ENCODE measurements at regions not wholly inside any gene's neighbourhood (a gene's known extent, or its start where the extent isn't known, plus 50 kb on each side); places are given as distances from the start of the nearest gene placed in this dataset.

GRCh38 chr21:27083144-27083543 lies 116.3 kb upstream of the ADAMTS5 start:
- DNase-seq = no peak
- H3K36me3 ChIP-seq (replicated peaks) = no peaks in the 10 kb centered on the region
- in situ Hi-C loops (cut with HindIII; ENCODE audit: low pct_ligation_motif_present, low sequenced_read_pairs) = no loop called here
- TF ChIP-seq CTCF (IDR thresholded peaks at IDR 0.05; ENCODE audit: low read depth, low read length, missing control alignments) = no peak
- H3K27me3 ChIP-seq (replicated peaks) = no peaks in the 10 kb centered on the region
- H3K4me3 ChIP-seq (ENCODE audit: low read depth, low read length) = no peak overlapping the region
- no peak overlapping the region for H3K27ac ChIP-seq

DNA sequence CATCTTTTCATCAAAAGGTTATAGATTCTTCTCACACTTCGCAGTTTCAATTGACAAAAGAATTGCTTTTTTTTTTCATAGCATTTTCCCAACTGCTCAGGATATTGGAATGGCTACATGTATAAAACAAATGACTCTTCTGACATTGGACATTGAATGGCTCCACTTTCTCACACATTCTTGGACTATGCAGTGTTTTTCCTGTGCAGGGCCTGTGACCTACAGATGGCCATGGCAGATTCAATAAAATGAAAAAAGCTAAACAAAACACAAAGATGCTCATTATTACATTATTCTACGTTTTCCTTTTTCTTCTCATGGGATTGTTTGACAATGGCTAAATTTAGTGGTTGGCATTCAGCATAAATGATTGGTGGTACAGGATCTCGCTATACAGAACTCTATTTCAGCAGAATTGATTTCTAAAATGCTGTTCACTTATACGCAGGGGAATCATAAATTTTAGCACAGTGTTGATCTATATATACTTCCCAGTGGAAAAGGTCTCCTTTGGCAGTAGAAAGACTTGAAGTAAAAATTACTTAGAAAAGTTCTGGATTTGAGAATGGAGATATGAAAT lies 115.6 kb upstream of the ADAMTS5 start:
- no peaks in the 10 kb centered on the region for H3K36me3 ChIP-seq (replicated peaks)
- no peak for TF ChIP-seq CTCF (IDR thresholded peaks at IDR 0.05; ENCODE audit: low read depth, low read length, missing control alignments)
- in situ Hi-C loops (cut with HindIII; ENCODE audit: low pct_ligation_motif_present, low sequenced_read_pairs) = no loop called here
- no peak for DNase-seq
- no peak overlapping the region for H3K4me3 ChIP-seq (ENCODE audit: low read depth, low read length)
- no peaks in the 10 kb centered on the region for H3K27me3 ChIP-seq (replicated peaks)
- H3K27ac ChIP-seq = no peak overlapping the region

- DNase-seq = no peak
- no peak overlapping the region for H3K4me3 ChIP-seq (ENCODE audit: low read depth, low read length)
- TF ChIP-seq CTCF (IDR thresholded peaks at IDR 0.05; ENCODE audit: low read depth, low read length, missing control alignments) = no peak
- H3K27me3 ChIP-seq (replicated peaks) = no peaks in the 10 kb centered on the region
- in situ Hi-C loops (cut with HindIII; ENCODE audit: low pct_ligation_motif_present, low sequenced_read_pairs) = no loop called here
- H3K36me3 ChIP-seq (replicated peaks) = no peaks in the 10 kb centered on the region
- no peak overlapping the region for H3K27ac ChIP-seq
Observed at GRCh38 chr21:27079636-27080240, 112.8 kb upstream of the ADAMTS5 start.

DNA sequence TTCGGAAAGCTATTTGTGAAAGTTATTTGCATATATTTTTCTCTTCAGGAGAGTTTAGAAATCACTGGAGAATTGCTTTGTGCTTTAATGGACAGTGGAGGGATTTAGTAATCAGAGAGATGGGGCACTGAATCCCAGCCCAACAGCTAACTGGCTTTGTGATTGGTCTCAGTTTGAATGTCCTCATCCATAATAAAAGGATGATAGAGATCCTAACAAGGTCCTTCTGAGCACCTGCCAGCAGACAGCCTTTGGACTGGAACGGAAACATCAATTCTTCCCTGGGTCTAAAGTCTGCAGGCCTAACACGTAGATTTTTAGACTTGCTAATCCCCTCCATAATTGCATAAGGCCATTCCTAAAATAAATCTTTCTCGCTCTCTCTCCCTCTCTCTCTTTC lies 112.0 kb upstream of the ADAMTS5 start:
- no peaks in the 10 kb centered on the region for H3K36me3 ChIP-seq (replicated peaks)
- TF ChIP-seq CTCF (IDR thresholded peaks at IDR 0.05; ENCODE audit: low read depth, low read length, missing control alignments) = no peak
- no peaks in the 10 kb centered on the region for H3K27me3 ChIP-seq (replicated peaks)
- in situ Hi-C loops (cut with HindIII; ENCODE audit: low pct_ligation_motif_present, low sequenced_read_pairs) = no loop called here
- H3K27ac ChIP-seq = no peak overlapping the region
- H3K4me3 ChIP-seq (ENCODE audit: low read depth, low read length) = no peak overlapping the region
- no peak for DNase-seq

DNA sequence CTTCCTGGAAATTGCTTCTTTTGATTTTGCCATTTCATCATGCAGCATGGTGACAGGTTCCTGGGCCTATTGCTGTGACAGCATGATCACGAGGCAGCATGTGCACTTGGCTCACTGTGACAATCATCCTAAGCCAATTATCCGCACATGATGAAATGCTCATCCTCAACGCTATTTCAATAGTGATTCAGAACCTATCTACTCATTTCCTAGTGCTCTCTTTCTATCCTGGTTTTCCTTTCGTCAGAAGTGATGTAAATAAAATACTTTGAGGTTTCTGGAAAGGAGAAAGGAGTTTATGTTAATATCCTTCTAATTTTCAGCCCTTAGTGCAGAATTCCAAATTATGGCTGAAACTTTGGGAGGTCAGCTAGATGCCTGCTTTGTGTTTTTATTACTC lies 110.6 kb upstream of the ADAMTS5 start:
- DNase-seq = no peak
- no peak for TF ChIP-seq CTCF (IDR thresholded peaks at IDR 0.05; ENCODE audit: low read depth, low read length, missing control alignments)
- H3K27ac ChIP-seq = no peak overlapping the region
- in situ Hi-C loops (cut with HindIII; ENCODE audit: low pct_ligation_motif_present, low sequenced_read_pairs) = no loop called here
- H3K27me3 ChIP-seq (replicated peaks) = no peaks in the 10 kb centered on the region
- no peak overlapping the region for H3K4me3 ChIP-seq (ENCODE audit: low read depth, low read length)
- H3K36me3 ChIP-seq (replicated peaks) = no peaks in the 10 kb centered on the region

GRCh38 chr21:27076025-27076424 lies 109.1 kb upstream of the ADAMTS5 start:
- in situ Hi-C loops (cut with HindIII; ENCODE audit: low pct_ligation_motif_present, low sequenced_read_pairs) = no loop called here
- no peaks in the 10 kb centered on the region for H3K27me3 ChIP-seq (replicated peaks)
- no peak overlapping the region for H3K4me3 ChIP-seq (ENCODE audit: low read depth, low read length)
- H3K36me3 ChIP-seq (replicated peaks) = no peaks in the 10 kb centered on the region
- no peak overlapping the region for H3K27ac ChIP-seq
- no peak for DNase-seq
- TF ChIP-seq CTCF (IDR thresholded peaks at IDR 0.05; ENCODE audit: low read depth, low read length, missing control alignments) = no peak

Measured in brain microvascular endothelial cell (primary cell).